Right kidney (tissue), 1 donor: ENCODE measurements at regions not wholly inside any gene's neighbourhood (a gene's known extent, or its start where the extent isn't known, plus 50 kb on each side); places are given as distances from the start of the nearest gene placed in this dataset.

Source experiments
- DNase-seq: peaks from one replicate; pipeline ENCODE4 v3.0.0-alpha.2; 2016

DNA sequence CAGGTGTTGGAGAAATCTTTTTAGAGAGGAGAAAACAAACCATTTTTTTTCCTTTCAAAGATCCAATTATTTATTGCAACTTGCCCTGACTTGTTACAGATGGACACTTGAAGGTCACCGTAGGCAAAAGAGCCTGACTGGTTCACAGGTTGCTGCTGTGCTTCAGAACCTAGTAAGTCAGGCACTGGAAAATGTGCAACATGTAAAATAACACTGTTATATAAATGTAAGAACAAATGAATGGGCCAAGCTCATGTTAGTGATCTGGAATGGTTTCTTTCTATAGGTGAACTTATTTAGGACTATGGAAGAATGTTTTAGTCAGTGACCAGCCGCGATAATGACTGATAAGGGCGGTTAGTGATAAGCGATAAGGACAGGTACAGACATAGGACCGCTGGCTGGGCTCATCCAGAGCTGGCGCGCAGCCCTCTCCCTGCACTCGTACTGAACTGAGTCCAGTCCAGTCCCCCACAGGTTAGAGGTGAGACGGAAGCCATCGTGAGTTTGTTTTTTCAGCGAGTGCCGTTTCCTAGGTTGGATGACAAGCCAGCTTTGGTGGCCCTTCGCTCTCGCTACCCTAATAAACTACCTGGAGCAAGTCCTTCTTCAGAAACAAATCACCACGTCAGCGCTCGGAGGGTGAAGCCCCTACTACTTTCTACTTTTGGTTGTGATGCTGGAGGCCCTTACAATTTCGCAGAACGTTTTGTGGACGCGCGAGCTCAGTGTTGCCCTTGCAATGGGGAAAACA is 94.4 kb upstream of the PRDM1 start:
- DNase-seq, result no peak

- DNase-seq, result no peak
Observed at GRCh38 chr6:105990151-105990550, 96.0 kb upstream of the PRDM1 start.

DNA sequence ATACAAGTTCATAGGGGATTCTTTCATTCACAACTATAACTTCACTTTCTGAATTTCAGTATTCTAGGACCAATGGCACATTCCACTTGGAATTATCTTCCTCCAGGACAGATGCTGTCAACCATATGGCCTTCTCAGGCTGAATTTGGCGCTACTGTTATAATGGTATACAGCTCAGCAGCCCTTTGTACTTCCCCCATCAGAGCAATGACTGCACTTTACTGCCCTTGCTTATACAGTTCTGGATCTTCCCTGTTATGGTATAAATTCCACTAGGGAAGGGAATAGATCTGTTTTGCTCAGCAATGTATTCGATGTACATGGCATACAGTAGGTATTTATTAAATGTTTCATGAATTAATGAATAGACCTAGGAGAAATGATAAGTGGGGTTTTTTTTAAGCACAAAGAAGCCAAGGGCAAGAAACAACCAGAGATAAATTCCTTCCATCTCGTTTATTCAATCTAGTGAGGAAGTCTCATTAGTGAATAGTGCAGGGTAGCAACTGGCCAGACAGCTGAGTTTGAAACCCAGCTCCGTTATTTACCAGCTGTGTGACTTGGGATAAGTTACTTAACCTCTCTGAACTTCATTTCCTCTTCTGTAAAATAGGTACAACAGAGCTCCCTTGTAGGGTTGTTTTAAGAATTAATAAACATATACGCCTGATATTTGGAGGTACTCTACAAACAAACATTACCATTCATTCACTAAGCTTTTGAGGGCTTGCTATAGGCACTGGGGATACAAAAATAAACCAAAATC is 97.1 kb upstream of the PRDM1 start:
- no peak for DNase-seq

- no peak for DNase-seq
Observed at GRCh38 chr6:105988321-105988720, 97.8 kb upstream of the PRDM1 start.

- DNase-seq, result no peak
Observed at GRCh38 chr6:105987516-105987915, 98.6 kb upstream of the PRDM1 start.

DNA sequence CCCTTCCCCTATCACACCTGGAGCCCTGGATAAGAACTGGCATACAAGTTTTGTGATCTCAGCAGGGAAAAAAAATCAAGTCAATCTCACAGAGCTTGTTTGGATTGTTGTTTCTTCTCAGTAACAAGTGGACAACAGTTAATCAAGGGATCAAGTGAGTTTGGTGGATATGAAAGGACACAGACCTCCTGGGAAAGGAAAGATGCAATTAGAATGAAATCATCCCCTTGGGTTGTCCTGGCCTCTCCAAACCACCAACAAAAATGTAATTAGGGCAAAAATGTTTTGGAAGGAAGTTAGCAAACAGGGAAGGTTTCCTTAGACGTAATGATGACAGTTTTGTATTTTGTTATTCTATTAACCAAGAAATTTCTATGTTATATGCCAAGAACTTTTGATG is 99.1 kb upstream of the PRDM1 start:
- peak; percentile 16 for DNase-seq

DNA sequence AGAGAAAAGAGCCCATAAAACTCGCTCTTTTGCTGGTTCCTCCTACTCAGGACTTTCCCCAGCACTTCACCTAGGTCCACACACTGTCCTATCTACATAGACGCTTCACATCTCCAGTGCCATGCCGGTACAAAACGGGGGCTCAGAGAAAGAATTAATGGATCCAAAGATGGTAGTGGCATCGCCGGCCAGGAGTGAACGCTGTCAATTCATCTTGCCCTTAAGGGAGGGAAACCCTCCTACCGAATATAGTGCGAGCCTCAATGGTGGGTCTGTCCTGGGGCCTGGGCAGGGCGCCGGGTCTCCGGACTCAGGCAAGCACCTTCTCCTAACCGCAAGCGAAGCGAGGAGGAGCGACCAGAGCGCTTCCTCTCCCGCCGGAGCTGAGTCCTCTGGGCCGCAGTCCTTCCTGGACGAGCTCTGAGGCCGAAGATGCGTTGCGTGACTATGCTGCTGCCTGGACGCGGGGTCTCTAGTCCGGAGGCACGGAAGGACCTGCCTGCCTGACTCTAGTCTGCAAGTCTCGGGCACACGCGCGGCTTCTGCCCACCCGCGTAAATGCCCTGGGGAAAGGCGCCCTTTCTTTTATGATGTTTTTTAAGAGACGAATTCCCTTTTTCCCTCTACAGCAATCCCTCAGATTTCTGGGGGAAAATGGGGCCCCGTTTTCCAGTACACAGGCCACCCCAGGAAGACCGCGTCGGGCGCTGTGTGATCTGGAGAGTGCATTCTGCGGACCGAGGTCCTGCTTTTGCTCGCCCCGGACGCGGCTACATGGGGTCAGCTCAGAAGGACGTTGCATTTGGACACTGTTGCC is 100.1 kb upstream of the PRDM1 start:
- peak; percentile 62 for DNase-seq

- DNase-seq, result no peak
Observed at GRCh38 chr6:105985098-105985815, 100.9 kb upstream of the PRDM1 start.

GRCh38 chr6:105983763-105984162 is 102.4 kb upstream of the PRDM1 start:
- no peak for DNase-seq

- no peak for DNase-seq
Observed at GRCh38 chr6:105982761-105983540, 103.2 kb upstream of the PRDM1 start.

DNA sequence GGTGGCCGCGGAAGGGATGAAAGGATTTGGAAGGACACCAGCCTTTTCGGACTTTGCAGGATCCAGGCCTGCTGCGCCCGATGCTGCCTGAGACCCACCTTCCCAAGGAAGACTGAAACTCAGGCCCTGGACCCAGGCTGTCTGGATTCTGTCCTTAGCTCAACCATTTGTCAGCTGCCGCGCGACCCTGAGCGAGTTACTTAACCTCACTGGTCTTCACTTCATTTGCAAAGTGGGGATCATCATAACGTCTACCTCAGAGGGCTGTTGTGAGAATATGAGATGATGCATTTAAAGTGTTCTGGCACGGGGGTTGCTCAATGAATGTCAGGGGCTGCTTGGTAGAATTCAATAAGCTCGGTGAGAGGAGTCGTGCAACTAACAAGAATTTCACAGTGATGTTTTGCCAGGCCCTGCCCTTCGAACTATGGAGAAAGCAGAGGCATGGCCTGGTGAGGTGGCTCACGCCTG is 104.2 kb upstream of the PRDM1 start:
- no peak for DNase-seq

DNA sequence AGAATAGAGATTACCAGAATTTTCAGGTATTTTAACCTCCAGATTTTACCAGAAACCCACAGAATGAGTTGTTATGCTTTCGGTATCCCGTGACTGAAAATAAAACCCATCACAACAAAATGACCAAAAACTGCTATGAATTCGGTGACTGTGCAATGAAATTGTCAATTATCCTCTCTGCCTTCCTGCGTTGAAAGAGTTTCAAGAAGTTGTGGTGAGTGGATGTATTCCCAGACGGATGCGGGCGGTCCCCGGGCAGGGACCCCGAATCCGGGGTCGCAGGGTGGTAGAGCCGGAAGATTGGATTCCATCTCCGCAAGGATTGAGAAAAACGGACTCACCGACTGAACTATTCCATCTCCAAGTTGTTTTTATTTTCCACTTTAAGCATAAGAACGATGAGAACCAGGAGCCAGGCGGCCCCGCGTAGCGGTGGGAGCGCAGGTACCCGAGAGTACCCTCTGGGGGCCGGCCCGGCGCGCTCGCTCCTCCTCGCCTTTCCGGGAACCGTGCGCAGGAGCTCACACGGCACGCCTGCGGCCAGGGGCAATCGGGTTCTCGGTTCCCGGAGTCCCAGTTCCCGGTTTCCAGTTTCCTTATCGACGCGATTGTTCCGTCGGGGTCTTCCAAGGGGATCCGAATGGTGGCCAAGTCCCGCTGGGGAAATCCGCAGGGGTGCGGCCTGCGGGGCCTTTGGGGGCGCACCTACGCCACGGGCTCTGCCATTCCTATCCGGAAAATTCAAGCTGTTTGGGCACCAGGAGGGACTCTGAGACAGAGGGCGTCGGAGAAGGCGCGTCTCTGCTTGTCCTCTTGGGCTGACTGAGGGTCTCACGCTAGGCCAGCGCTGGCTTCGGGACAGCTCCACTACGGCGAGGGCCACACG is 104.9 kb upstream of the PRDM1 start:
- DNase-seq, result peak; percentile 71

- no peak for DNase-seq
Observed at GRCh38 chr6:105978974-105979373, 107.2 kb upstream of the PRDM1 start.

- no peak for DNase-seq
Observed at GRCh38 chr6:105977934-105978504, 108.1 kb upstream of the PRDM1 start.

DNA sequence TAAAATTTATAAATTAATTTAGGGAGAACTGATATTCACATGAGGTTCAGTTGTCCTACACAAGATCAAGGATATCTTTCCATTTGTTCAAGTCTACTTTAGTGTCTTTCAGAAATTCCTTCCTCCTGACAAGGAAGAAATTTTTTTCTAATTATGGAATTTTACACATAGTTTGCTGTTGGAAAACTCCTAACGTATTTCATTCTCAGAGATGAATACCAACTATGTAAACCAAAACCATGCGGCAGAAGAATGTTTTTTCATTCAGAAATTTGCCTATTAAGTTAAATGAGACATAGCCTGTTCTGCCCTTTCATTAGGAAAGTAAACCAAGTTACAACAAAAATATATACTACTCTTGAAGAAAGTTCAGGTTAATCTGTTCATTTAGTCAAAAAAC is 111.2 kb upstream of the PRDM1 start:
- no peak for DNase-seq

DNA sequence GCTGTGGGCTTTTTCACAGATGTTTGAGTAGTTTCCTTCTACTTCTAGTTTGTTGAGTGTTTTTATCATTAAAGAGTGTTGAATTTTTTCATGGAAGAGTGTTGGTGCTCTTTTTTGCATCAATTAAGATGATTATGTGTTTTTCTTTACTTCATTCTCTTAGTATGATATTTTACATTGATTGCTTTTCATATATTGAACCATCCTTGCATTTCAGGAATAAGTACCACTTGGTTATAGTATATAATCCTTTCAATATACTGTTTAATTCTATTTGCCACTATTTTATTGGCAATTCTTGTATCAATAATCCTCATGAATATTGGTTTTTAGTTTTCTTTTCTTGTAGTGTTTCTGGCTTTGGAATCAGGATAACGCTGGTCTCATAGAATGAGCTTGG is 113.7 kb upstream of the PRDM1 start:
- no peak for DNase-seq

DNA sequence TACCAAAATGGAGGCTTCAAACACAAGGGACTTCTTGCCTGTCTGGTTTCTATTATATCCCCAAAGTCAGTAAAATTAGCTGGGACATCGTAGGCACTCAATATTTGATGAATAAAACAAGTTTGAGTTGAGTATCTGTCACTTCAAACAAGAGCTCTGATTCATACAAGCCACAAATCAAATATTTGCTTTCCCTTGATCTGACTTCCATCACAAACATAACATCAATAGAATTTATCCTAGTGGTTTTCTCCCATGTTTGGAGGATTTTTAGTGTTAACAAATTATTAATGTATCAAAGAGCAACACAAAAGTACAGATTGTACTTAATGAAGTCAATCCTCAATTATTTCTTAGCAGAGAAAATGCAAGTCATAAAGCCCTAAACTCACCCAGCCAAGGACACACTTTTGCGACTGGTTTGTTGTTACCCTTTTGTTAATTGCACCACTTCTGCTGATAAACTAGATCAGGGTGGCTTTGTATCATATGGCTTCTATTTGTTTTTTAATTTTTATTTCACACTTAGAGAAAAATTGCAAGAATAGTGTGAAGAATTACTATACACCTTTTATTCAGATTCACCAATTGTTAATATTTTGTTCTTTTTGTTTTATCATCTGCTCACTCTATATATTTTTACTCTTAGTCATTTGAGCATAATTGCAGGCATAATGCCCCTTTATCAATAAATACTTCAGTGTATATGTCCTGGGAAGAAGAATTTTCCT is 117.4 kb upstream of the PRDM1 start:
- no peak for DNase-seq

DNA sequence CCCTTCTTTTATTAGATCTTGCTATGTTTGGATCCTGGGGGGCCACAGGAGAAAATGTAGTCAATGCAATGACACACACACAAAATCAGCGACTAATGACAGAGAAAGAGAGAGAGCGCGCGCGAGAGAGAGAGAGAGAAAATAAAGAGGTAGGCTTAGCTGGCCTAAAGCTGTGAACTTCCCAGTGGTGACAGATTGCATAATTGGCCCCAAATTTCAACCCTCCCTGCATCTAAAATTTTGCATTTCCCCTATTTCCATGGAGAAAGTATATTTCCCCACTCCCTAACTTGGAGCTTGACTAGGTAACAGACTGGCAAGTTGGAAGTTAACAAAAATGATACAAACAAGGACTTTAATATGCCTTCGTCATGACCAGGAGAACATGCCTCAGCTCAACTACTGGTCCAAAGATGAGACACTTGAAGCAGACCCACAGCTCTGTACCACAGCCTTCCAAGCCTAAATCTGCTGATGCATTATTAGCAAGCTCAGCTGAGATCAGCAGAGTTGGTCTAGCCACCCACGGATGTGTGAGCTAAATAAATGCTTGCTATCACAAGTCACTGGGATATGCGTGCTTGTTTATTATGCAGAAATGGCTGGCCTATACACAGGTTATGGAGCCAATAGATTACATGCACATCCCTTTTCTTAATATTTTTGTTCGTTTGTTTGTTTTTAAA is 118.1 kb upstream of the PRDM1 start:
- no peak for DNase-seq

GRCh38 chr6:105966481-105966880 is 119.7 kb upstream of the PRDM1 start:
- DNase-seq, result no peak
